GM23338 (cell line): ENCODE measurements at regions not wholly inside any gene's neighbourhood (a gene's known extent, or its start where the extent isn't known, plus 50 kb on each side); places are given as distances from the start of the nearest gene placed in this dataset.

Experiments used
- ATAC-seq: fragments of 200-7000 bp; cut with Tn5 transposase; 3 replicates; pipeline ENCODE4 v1.9.1; 2020
- DNase-seq: peaks from one replicate; pipeline ENCODE4 v3.0.0-alpha.2; 2015; ENCODE audit warnings: low spot score
- H2AFZ ChIP-seq: fragments of 200-600 bp; sonication (generic); 2 replicates; pipeline ENCODE4 v1.8.0; 2016; ENCODE audit warnings: antibody characterized with exemption, mild to moderate bottlenecking, moderate library complexity
- H3F3A ChIP-seq: fragments of 200-600 bp; sonication (generic); replicated peaks from 2 replicates; pipeline ENCODE4 v1.8.0; 2017; ENCODE audit warnings: antibody characterized with exemption, mixed run types, low read depth
- H3K27ac ChIP-seq: fragments of 200-600 bp; sonication (generic); 2 replicates; pipeline ENCODE4 v1.6.1; 2016; ENCODE audit warnings: low read depth
- H3K27me3 ChIP-seq: fragments of 200-600 bp; sonication (generic); 2 replicates; pipeline ENCODE4 v1.8.0; 2016; ENCODE audit warnings: mild to moderate bottlenecking, mixed run types, moderate library complexity; ENCODE audit not compliant: insufficient read depth
- H3K36me3 ChIP-seq: fragments of 200-600 bp; sonication (generic); 2 replicates; pipeline ENCODE4 v1.8.0; 2016; ENCODE audit warnings: mild to moderate bottlenecking; ENCODE audit not compliant: insufficient read depth
- H3K4me1 ChIP-seq: fragments of 200-600 bp; sonication (generic); 2 replicates; pipeline ENCODE4 v1.8.0; 2016; ENCODE audit warnings: mild to moderate bottlenecking, moderate library complexity; ENCODE audit not compliant: insufficient read depth
- H3K4me2 ChIP-seq: fragments of 200-600 bp; sonication (generic); 2 replicates; pipeline ENCODE4 v1.7.1; 2017; ENCODE audit warnings: mixed run types
- H3K4me3 ChIP-seq: fragments of 200-600 bp; sonication (generic); 2 replicates; pipeline ENCODE4 v1.6.1; 2016; ENCODE audit warnings: mixed run types
- H3K79me2 ChIP-seq: fragments of 200-600 bp; sonication (generic); replicated peaks from 2 replicates; pipeline ENCODE4 v1.8.0; 2017; ENCODE audit warnings: mild to moderate bottlenecking; ENCODE audit not compliant: insufficient read depth
- H3K9me2 ChIP-seq: fragments of 200-600 bp; sonication (generic); 2 replicates; pipeline ENCODE4 v1.8.0; 2017; ENCODE audit not compliant: insufficient read depth
- H4K20me1 ChIP-seq: fragments of 200-600 bp; sonication (generic); replicated peaks from 2 replicates; pipeline ENCODE4 v1.8.0; 2017; ENCODE audit warnings: mild to moderate bottlenecking; ENCODE audit not compliant: insufficient read depth
- H3K27ac Mint-ChIP-seq: 2 replicates; pipeline ENCODE4 v1.8.0; 2020; ENCODE audit warnings: inconsistent platforms, mild to moderate bottlenecking, moderate library complexity, mixed read lengths
- H3K27me3 Mint-ChIP-seq: 3 replicates; pipeline ENCODE4 v1.8.0; 2022; ENCODE audit warnings: low read depth, mild to moderate bottlenecking, moderate library complexity, mixed read lengths, inconsistent platforms; ENCODE audit not compliant: insufficient read depth, poor library complexity
- H3K36me3 Mint-ChIP-seq: 3 replicates; pipeline ENCODE4 v1.8.0; 2021; ENCODE audit warnings: low read depth, mild to moderate bottlenecking, inconsistent platforms, moderate library complexity, mixed read lengths
- H3K4me1 Mint-ChIP-seq: 3 replicates; pipeline ENCODE4 v1.8.0; 2020; ENCODE audit warnings: mild to moderate bottlenecking, inconsistent platforms, mixed read lengths
- H3K4me3 Mint-ChIP-seq: 3 replicates; pipeline ENCODE4 v1.8.0; 2021; ENCODE audit warnings: moderate library complexity, mild to moderate bottlenecking, inconsistent platforms, mixed read lengths
- H3K9me3 Mint-ChIP-seq: 3 replicates; pipeline ENCODE4 v1.8.0; 2020; ENCODE audit warnings: moderate library complexity, mild to moderate bottlenecking, inconsistent platforms, mixed read lengths
- CREB1 ChIP-seq: fragments of 250-450 bp; sonication (Bioruptor Pico); IDR thresholded peaks from 2 replicates; pipeline ENCODE4 v1.5.0; 2020; ENCODE audit warnings: low read depth, mild to moderate bottlenecking, moderate library complexity
- CTCF ChIP-seq, 2 experiments: fragments of 200-600 bp in 1 of 2; sonication (generic) in 1 of 2; conservative IDR thresholded peaks; 2 replicates each; pipeline versions ENCODE4 v1.5.1 to v1.6.1; 2016 to 2017; ENCODE audit warnings: antibody characterized with exemption in 2 of 2, low read depth in 2 of 2, mild to moderate bottlenecking in 2 of 2, moderate library complexity in 1 of 2
- ETS1 ChIP-seq: IDR thresholded peaks from 2 replicates; pipeline ENCODE4 v1.6.1; 2016; ENCODE audit warnings: antibody characterized with exemption
- EZH2 ChIP-seq: fragments of 200-600 bp; sonication (generic); IDR thresholded peaks from one replicate; pipeline ENCODE4 v1.8.0; 2017; ENCODE audit warnings: antibody characterized with exemption, mild to moderate bottlenecking, low read depth; ENCODE audit not compliant: unreplicated experiment
- EZH2phosphoT487 ChIP-seq: fragments of 200-600 bp; sonication (generic); IDR thresholded peaks from one replicate; pipeline ENCODE4 v1.8.1; 2018; ENCODE audit warnings: antibody characterized with exemption; ENCODE audit not compliant: unreplicated experiment
- JUNB ChIP-seq: IDR thresholded peaks from one replicate; pipeline ENCODE4 v1.6.1; 2016; ENCODE audit warnings: antibody characterized with exemption; ENCODE audit not compliant: unreplicated experiment
- NANOG ChIP-seq: IDR thresholded peaks from 2 replicates; pipeline ENCODE4 v1.6.1; 2016; ENCODE audit warnings: antibody characterized with exemption, borderline replicate concordance
- POLR2AphosphoS5 ChIP-seq: IDR thresholded peaks from 2 replicates; pipeline ENCODE4 v1.6.1; 2016; ENCODE audit warnings: antibody characterized with exemption, low read depth
- REST ChIP-seq: IDR thresholded peaks from one replicate; pipeline ENCODE4 v1.6.1; 2018; ENCODE audit warnings: antibody characterized with exemption; ENCODE audit not compliant: unreplicated experiment
- ZNF114 ChIP-seq: fragments of 250-450 bp; sonication (Bioruptor Pico); IDR thresholded peaks from 2 replicates; pipeline ENCODE4 v1.5.0; 2020; ENCODE audit warnings: mild to moderate bottlenecking, moderate library complexity
- ZNF331 ChIP-seq: fragments of 250-450 bp; sonication (Bioruptor Pico); IDR thresholded peaks from 2 replicates; pipeline ENCODE4 v1.5.0; 2020; ENCODE audit warnings: low read depth, mild to moderate bottlenecking, moderate library complexity
- ZNF462 ChIP-seq: fragments of 250-450 bp; sonication (Bioruptor Pico); IDR thresholded peaks from 2 replicates; pipeline ENCODE4 v1.5.0; 2020; ENCODE audit warnings: mild to moderate bottlenecking, moderate library complexity

- Histone ChIP-seq H3K27ac (no peak overlapping the region), H3K79me2 (no peaks in the 10 kb centered on the region), H3K4me3 (peak overlapping the region; percentile 41), H3K27me3 (peaks cover 5% of the 10 kb centered on the region; the same call in 1 of the 2 replicates), H4K20me1 (no peaks in the 10 kb centered on the region), H3F3A (no peaks in the 10 kb centered on the region), H2AFZ (peak overlapping the region; percentile 64), H3K4me2 (peak overlapping the region; percentile 71), H3K36me3 (no peaks in the 10 kb centered on the region), H3K9me2 (no peaks in the 10 kb centered on the region), H3K4me1 (peaks cover 12% of the 10 kb centered on the region; the same call in 1 of the 2 replicates)
- Mint-ChIP-seq H3K4me1 (peaks cover 35% of the 10 kb centered on the region), H3K27me3 (peaks cover 15% of the 10 kb centered on the region), H3K4me3 (peak overlapping the region; percentile 53), H3K27ac (no peak overlapping the region), H3K9me3 (no peaks in the 10 kb centered on the region; the same call in 2 of the 3 replicates), H3K36me3 (no peaks in the 10 kb centered on the region)
- TF ChIP-seq EZH2 (no peak), REST (no peak), CREB1 (CRISPR knock-in tag) (no peak), CTCF (conservative IDR thresholded peaks at IDR 0.05; ENCODE audit: low read depth in 2 of 2) (no peak), JUNB (no peak), ETS1 (no peak), ZNF114 (CRISPR knock-in tag) (no peak), ZNF331 (CRISPR knock-in tag) (no peak), ZNF462 (no peak), EZH2phosphoT487 (no peak), POLR2AphosphoS5 (no peak), NANOG (no peak)
- peak; percentile 56 for ATAC-seq
- no peak for DNase-seq
Observed at GRCh38 chr19:29309637-29310036, 96.7 kb upstream of the UQCRFS1 start.
